OCI-LY7 (cell line): ENCODE measurements at regions not wholly inside any gene's neighbourhood (a gene's known extent, or its start where the extent isn't known, plus 50 kb on each side); places are given as distances from the start of the nearest gene placed in this dataset.

ENCODE experiments used
- BruUV-seq: library from RNA; stranded (reverse); fragments of 400-500 nt; replicated peaks from 2 replicates; lab custom pipeline; 2021; lab: Mats Ljungman, UMichigan
- CTCF ChIA-PET: fragments of 300-600 bp; sonication (Branson Sonifier 250); formaldehyde crosslinking; loops from one replicate; lab custom pipeline; 2022; ENCODE audit warnings: antibody characterized with exemption; ENCODE audit not compliant: unreplicated experiment; lab: Charles Lee
- POLR2A ChIA-PET: fragments of 300-600 bp; sonication (Branson Sonifier 250); formaldehyde crosslinking; loops from one replicate; lab custom pipeline; 2022; ENCODE audit warnings: antibody characterized with exemption; lab: Charles Lee
- DNase-seq: peaks from one replicate; pipeline ENCODE4 v3.0.0-alpha.2; 2015; ENCODE audit warnings: low spot score
- H2AFZ ChIP-seq: fragments of 200-600 bp; sonication (generic), shearing (Covaris generic); 2 replicates; pipeline ENCODE4 v1.6.1; 2014; ENCODE audit warnings: mild to moderate bottlenecking, antibody characterized with exemption, low read length, moderate library complexity
- H3K27ac ChIP-seq: fragments of 200-600 bp; sonication (generic); 2 replicates; pipeline ENCODE4 v1.5.1; 2014; ENCODE audit warnings: mixed run types, low read depth, mild to moderate bottlenecking, moderate library complexity, low read length, inconsistent platforms; ENCODE audit not compliant: poor library complexity, severe bottlenecking
- H3K36me3 ChIP-seq: fragments of 200-600 bp; sonication (generic); 2 replicates; pipeline ENCODE4 v1.6.1; 2014; ENCODE audit warnings: mild to moderate bottlenecking, antibody characterized with exemption, low read length, moderate library complexity, mixed read lengths; ENCODE audit not compliant: insufficient read depth
- H3K4me1 ChIP-seq: fragments of 200-600 bp; sonication (generic); 2 replicates; pipeline ENCODE4 v1.5.1; 2014; ENCODE audit warnings: mild to moderate bottlenecking, low read length; ENCODE audit not compliant: insufficient read depth, poor library complexity, severe bottlenecking
- H3K4me2 ChIP-seq: fragments of 200-600 bp; sonication (generic); 2 replicates; pipeline ENCODE4 v1.6.1; 2014; ENCODE audit warnings: mild to moderate bottlenecking, low read length
- H3K4me3 ChIP-seq: fragments of 200-600 bp; sonication (generic); 2 replicates; pipeline ENCODE4 v1.5.1; 2014; ENCODE audit warnings: mild to moderate bottlenecking, low read depth, low read length; ENCODE audit not compliant: poor library complexity, severe bottlenecking
- H3K79me2 ChIP-seq: fragments of 200-600 bp; sonication (generic); 2 replicates; pipeline ENCODE4 v1.6.1; 2016; ENCODE audit warnings: low read depth, mild to moderate bottlenecking, low read length, moderate library complexity, mixed read lengths; ENCODE audit not compliant: insufficient read depth
- H3K9me2 ChIP-seq: fragments of 200-600 bp; sonication (generic); 2 replicates; pipeline ENCODE4 v1.6.1; 2016; ENCODE audit warnings: mild to moderate bottlenecking, low read length, mixed read lengths; ENCODE audit not compliant: insufficient read depth
- H3K9me3 ChIP-seq: fragments of 200-600 bp; sonication (generic); 2 replicates; pipeline ENCODE4 v1.6.1; 2014; ENCODE audit warnings: mild to moderate bottlenecking, mixed run types, low read length, mixed read lengths
- H4K20me1 ChIP-seq: fragments of 200-600 bp; sonication (generic); 2 replicates; pipeline ENCODE4 v1.6.1; 2014; ENCODE audit warnings: mild to moderate bottlenecking, antibody characterized with exemption, low read length, moderate library complexity, mixed read lengths; ENCODE audit not compliant: insufficient read depth
- CTCF ChIP-seq: fragments of 200-600 bp; sonication (generic); conservative IDR thresholded peaks from 2 replicates; pipeline ENCODE4 v1.5.1; 2014; ENCODE audit warnings: mild to moderate bottlenecking, antibody characterized with exemption, low read length, moderate library complexity, mixed read lengths
- EZH2phosphoT487 ChIP-seq: fragments of 200-600 bp; sonication (generic); IDR thresholded peaks from 2 replicates; pipeline ENCODE4 v1.6.1; 2018; ENCODE audit warnings: low read depth, borderline replicate concordance, mild to moderate bottlenecking, mixed run types, antibody characterized with exemption, low read length, moderate library complexity, mixed read lengths
- intact Hi-C: fragments of 100-400 bp; cut with micrococcal nuclease; formaldehyde crosslinking; loops from one replicate; pipeline ENCODE4 v1.10.0; 2022; ENCODE audit not compliant: unreplicated experiment

GRCh38 chr19:27891411-27891810 is 1321.5 kb downstream of the UQCRFS1 start:
- H4K20me1 ChIP-seq = no peaks in the 10 kb centered on the region
- no peak overlapping the region for H3K4me3 ChIP-seq
- intact Hi-C loops = no loop called here
- TF ChIP-seq EZH2phosphoT487 (no peak), CTCF (no peak)
- no peak overlapping the region for H3K27ac ChIP-seq
- no peaks in the 10 kb centered on the region for H3K4me1 ChIP-seq
- no peaks in the 10 kb centered on the region for H3K9me2 ChIP-seq
- DNase-seq = no peak
- H3K36me3 ChIP-seq = no peaks in the 10 kb centered on the region
- H3K79me2 ChIP-seq = no peaks in the 10 kb centered on the region
- POLR2A ChIA-PET = interaction anchor here (0.6 kb wide), 1 partner anchor 71 kb away, joined by 3 read pairs; no protein-coding TSS in a partner anchor
- H3K4me2 ChIP-seq = no peak overlapping the region
- CTCF ChIA-PET = no interaction called here
- H2AFZ ChIP-seq = no peak overlapping the region
- no TSS peak for BruUV-seq
- H3K9me3 ChIP-seq = no peaks in the 10 kb centered on the region

- ChIA-PET POLR2A (no interaction called here), CTCF (no interaction called here)
- H3K9me2 ChIP-seq = no peaks in the 10 kb centered on the region
- intact Hi-C loops = no loop called here
- DNase-seq = no peak
- no peaks in the 10 kb centered on the region for H3K36me3 ChIP-seq
- no peaks in the 10 kb centered on the region for H3K79me2 ChIP-seq
- BruUV-seq = no TSS peak
- no peak overlapping the region for H3K27ac ChIP-seq
- H3K9me3 ChIP-seq = no peaks in the 10 kb centered on the region
- H2AFZ ChIP-seq = no peak overlapping the region
- H3K4me2 ChIP-seq = no peak overlapping the region
- no peak overlapping the region for H3K4me3 ChIP-seq
- H4K20me1 ChIP-seq = no peaks in the 10 kb centered on the region
- TF ChIP-seq EZH2phosphoT487 = no peak
- H3K4me1 ChIP-seq = no peaks in the 10 kb centered on the region
These were observed 1322.3 kb downstream of the UQCRFS1 start for GRCh38 chr19:27890696-27891095.

GRCh38 chr19:27890206-27890605 is 1322.7 kb downstream of the UQCRFS1 start:
- POLR2A ChIA-PET = no interaction called here
- BruUV-seq = no TSS peak
- no peak overlapping the region for H3K4me2 ChIP-seq
- no peak overlapping the region for H3K27ac ChIP-seq
- DNase-seq = no peak
- H2AFZ ChIP-seq = no peak overlapping the region
- H3K36me3 ChIP-seq = no peaks in the 10 kb centered on the region
- no peaks in the 10 kb centered on the region for H3K4me1 ChIP-seq
- H3K9me2 ChIP-seq = no peaks in the 10 kb centered on the region
- CTCF ChIA-PET = no interaction called here
- no peak overlapping the region for H3K4me3 ChIP-seq
- intact Hi-C loops = no loop called here
- no peaks in the 10 kb centered on the region for H3K9me3 ChIP-seq
- H4K20me1 ChIP-seq = no peaks in the 10 kb centered on the region
- TF ChIP-seq CTCF = no peak
- no peaks in the 10 kb centered on the region for H3K79me2 ChIP-seq
